ENCODE measurements at regions not wholly inside any gene's neighbourhood (a gene's known extent, or its start where the extent isn't known, plus 50 kb on each side); places are given as distances from the start of the nearest gene placed in this dataset.

DNA sequence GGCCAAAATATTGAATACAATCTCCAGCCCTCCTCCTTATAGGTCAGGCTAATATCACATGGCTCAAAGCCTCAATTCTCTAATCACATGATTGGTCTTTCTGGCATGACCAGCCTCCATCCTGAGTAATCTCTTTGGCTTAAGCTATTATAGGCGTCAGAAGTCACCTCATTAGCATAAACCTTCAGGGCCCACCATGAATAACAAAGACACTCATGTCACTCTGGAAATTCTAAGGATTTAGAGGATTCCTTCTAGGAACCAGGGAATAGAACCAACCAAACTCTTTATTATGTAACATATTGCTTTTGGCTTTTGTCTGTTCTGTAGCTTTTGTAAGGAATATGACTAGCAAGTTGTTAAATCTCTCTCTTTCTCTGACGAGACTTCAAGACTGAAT lies 109.2 kb upstream of the IGFBP7 start:
- no peaks in the 10 kb centered on the region for H3K4me1 ChIP-seq (ENCODE audit: control insufficient read depth, extremely low read depth, insufficient read depth, low read length)
- no peak overlapping the region for H3K4me2 ChIP-seq (ENCODE audit: insufficient read depth, low read length)
- no peak for DNase-seq (ENCODE audit: low read depth, low spot score)
- dilution Hi-C loops (cut with MboI; ENCODE audit: extremely low pct_ligation_motif_present, low sequenced_read_pairs) (no loop called here), intact Hi-C loops (cut with micrococcal nuclease) (no loop called here)
- peaks cover 0 to 3% of the 10 kb centered on the region in 2 experiments for H3K27me3 ChIP-seq (ENCODE audit: control insufficient read depth in 2 of 2, insufficient read depth in 2 of 2, low read length in 2 of 2)
- TF ChIP-seq MYC (IDR thresholded peaks at IDR 0.05; ENCODE audit: low read depth, low read length) (no peak), GATA2 (IDR thresholded peaks at IDR 0.05; ENCODE audit: insufficient read depth, insufficient read length, low read depth, low read length) (no peak), POLR2A (IDR thresholded peaks at IDR 0.05; ENCODE audit: low read depth, low read length) (no peak), EZH2 (IDR thresholded peaks at IDR 0.05; ENCODE audit: borderline replicate concordance, low read depth, low read length, severe bottlenecking) (no peak), FOS (IDR thresholded peaks at IDR 0.05; ENCODE audit: borderline replicate concordance, insufficient read depth, low read length) (no peak), JUN (IDR thresholded peaks at IDR 0.05; ENCODE audit: borderline replicate concordance, insufficient read depth, insufficient read length, low read depth) (no peak), POLR2AphosphoS5 (IDR thresholded peaks at IDR 0.05; ENCODE audit: insufficient read depth, low read depth, low read length) (no peak)
- TF ChIP-seq, protein P1, sequence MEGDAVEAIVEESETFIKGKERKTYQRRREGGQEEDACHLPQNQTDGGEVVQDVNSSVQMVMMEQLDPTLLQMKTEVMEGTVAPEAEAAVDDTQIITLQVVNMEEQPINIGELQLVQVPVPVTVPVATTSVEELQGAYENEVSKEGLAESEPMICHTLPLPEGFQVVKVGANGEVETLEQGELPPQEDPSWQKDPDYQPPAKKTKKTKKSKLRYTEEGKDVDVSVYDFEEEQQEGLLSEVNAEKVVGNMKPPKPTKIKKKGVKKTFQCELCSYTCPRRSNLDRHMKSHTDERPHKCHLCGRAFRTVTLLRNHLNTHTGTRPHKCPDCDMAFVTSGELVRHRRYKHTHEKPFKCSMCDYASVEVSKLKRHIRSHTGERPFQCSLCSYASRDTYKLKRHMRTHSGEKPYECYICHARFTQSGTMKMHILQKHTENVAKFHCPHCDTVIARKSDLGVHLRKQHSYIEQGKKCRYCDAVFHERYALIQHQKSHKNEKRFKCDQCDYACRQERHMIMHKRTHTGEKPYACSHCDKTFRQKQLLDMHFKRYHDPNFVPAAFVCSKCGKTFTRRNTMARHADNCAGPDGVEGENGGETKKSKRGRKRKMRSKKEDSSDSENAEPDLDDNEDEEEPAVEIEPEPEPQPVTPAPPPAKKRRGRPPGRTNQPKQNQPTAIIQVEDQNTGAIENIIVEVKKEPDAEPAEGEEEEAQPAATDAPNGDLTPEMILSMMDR (IDR thresholded peaks at IDR 0.05; ENCODE audit: extremely low read depth in 1 of 2, insufficient read depth in 1 of 2, low read depth in 1 of 2, low read length in 2 of 2): no peak
- TF ChIP-seq, protein P2, sequence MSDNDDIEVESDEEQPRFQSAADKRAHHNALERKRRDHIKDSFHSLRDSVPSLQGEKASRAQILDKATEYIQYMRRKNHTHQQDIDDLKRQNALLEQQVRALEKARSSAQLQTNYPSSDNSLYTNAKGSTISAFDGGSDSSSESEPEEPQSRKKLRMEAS (IDR thresholded peaks at IDR 0.05; ENCODE audit: insufficient read depth, insufficient read length): no peak
- H3K36me3 ChIP-seq (ENCODE audit: control insufficient read depth in 2 of 2, extremely low read depth in 1 of 2, insufficient read depth in 2 of 2, low read length in 2 of 2): no peaks in the 10 kb centered on the region
- no peak for FAIRE-seq
- ChIA-PET CTCF (no interaction called here), POLR2A (no interaction called here)
- H3K9ac ChIP-seq (replicated peaks; ENCODE audit: extremely low read depth, insufficient read depth, low read length): no peak overlapping the region
- H4K20me1 ChIP-seq (replicated peaks; ENCODE audit: control insufficient read depth, extremely low read depth, insufficient read depth, low read length): no peaks in the 10 kb centered on the region
- H3K9me1 ChIP-seq (replicated peaks; ENCODE audit: control insufficient read depth, extremely low read depth, insufficient read depth, low read length): no peaks in the 10 kb centered on the region
- no peak overlapping the region for H3K27ac ChIP-seq (ENCODE audit: insufficient read depth, low read depth, low read length)
- no peaks in the 10 kb centered on the region for H3K79me2 ChIP-seq (ENCODE audit: control insufficient read depth, insufficient read depth, low read length)
- no peaks in the 10 kb centered on the region for H3K9me3 ChIP-seq (replicated peaks; ENCODE audit: control insufficient read depth, insufficient read depth, low read length)
- H3K4me3 ChIP-seq (replicated peaks in 1 of 3; ENCODE audit: insufficient read depth in 1 of 3, low read depth in 1 of 3, low read length in 3 of 3): no peak overlapping the region
- H2AFZ ChIP-seq (ENCODE audit: low read depth, low read length): no peak overlapping the region
- no TSS peak for BruUV-seq (replicated peaks)

Data from endothelial cell of umbilical vein (primary cell).